CD4-positive, alpha-beta T cell (primary cell): ENCODE measurements at regions not wholly inside any gene's neighbourhood (a gene's known extent, or its start where the extent isn't known, plus 50 kb on each side); places are given as distances from the start of the nearest gene placed in this dataset.

Experiments
- ATAC-seq: fragments of 200-7000 bp; cut with Tn5 transposase; one replicate; pipeline ENCODE4 v1.10.0; 2022; ENCODE audit warnings: mild to moderate bottlenecking; ENCODE audit not compliant: poor library complexity
- CTCF ChIA-PET: fragments of 350-600 bp; sonication (Branson Sonifier 250); formaldehyde crosslinking; loops from one replicate; lab custom pipeline; 2021; ENCODE audit warnings: antibody characterized with exemption, inconsistent platforms; lab: Charles Lee
- POLR2A ChIA-PET: fragments of 350-600 bp; sonication (Branson Sonifier 250); formaldehyde crosslinking; loops from one replicate; lab custom pipeline; 2021; ENCODE audit warnings: antibody characterized with exemption, inconsistent platforms; lab: Charles Lee
- DNase-seq, 14 experiments: peaks; one replicate each; pipeline ENCODE4 v3.0.0-alpha.2; 2013 to 2020; ENCODE audit warnings: mixed read lengths in 2 of 14
- H3K27ac ChIP-seq, 2 donors: one replicate each; pipeline versions ENCODE4 v1.5.1 to v1.7.0; 2013; ENCODE audit warnings: low read length in 2 of 2, low read depth in 1 of 2, mild to moderate bottlenecking in 1 of 2
- H3K27me3 ChIP-seq, 2 experiments: 1 replicate in 1 of 2; 2 replicates in 1 of 2; pipeline versions ENCODE4 v1.6.1 to v1.7.0; 2013; ENCODE audit warnings: low read length in 2 of 2, control low read depth in 1 of 2, mild to moderate bottlenecking in 1 of 2, moderate library complexity in 1 of 2; ENCODE audit not compliant: insufficient read depth in 2 of 2, control insufficient read depth in 1 of 2
- H3K36me3 ChIP-seq: one replicate; pipeline ENCODE4 v1.6.1; 2013; ENCODE audit warnings: low read length, control low read depth; ENCODE audit not compliant: insufficient read depth
- H3K4me1 ChIP-seq: one replicate; pipeline ENCODE4 v1.6.1; 2013; ENCODE audit warnings: low read length, control low read depth; ENCODE audit not compliant: insufficient read depth
- H3K4me3 ChIP-seq: one replicate; pipeline ENCODE4 v1.5.1; 2013; ENCODE audit warnings: mild to moderate bottlenecking, low read length, moderate library complexity
- H3K9me3 ChIP-seq, 2 experiments: 1 replicate in 1 of 2; 2 replicates in 1 of 2; pipeline versions ENCODE4 v1.6.1 to v1.7.0; 2013; ENCODE audit warnings: low read length in 2 of 2, mild to moderate bottlenecking in 2 of 2, control low read depth in 1 of 2, moderate library complexity in 1 of 2; ENCODE audit not compliant: control insufficient read depth in 1 of 2, insufficient read depth in 1 of 2
- H3K27ac Mint-ChIP-seq: one replicate; pipeline ENCODE4 v1.8.0; 2020; ENCODE audit warnings: mixed read lengths
- H3K27me3 Mint-ChIP-seq: one replicate; pipeline ENCODE4 v1.8.0; 2021; ENCODE audit warnings: mixed read lengths
- H3K36me3 Mint-ChIP-seq: one replicate; pipeline ENCODE4 v1.8.0; 2021; ENCODE audit warnings: low read depth, mixed read lengths
- H3K4me1 Mint-ChIP-seq: one replicate; pipeline ENCODE4 v1.8.0; 2021; ENCODE audit warnings: low read depth, mixed read lengths
- H3K4me3 Mint-ChIP-seq: one replicate; pipeline ENCODE4 v1.8.0; 2020; ENCODE audit warnings: mild to moderate bottlenecking, mixed read lengths
- H3K9me3 Mint-ChIP-seq: one replicate; pipeline ENCODE4 v1.8.0; 2020; ENCODE audit warnings: mixed read lengths
- intact Hi-C, 2 experiments: fragments of 100-400 bp; cut with DNase I in 1 of 2; cut with micrococcal nuclease in 1 of 2; formaldehyde crosslinking; loops; one replicate each; pipeline versions ENCODE4 v1.15.1 to v1.9.0; 2023 to 2025; cut with DNase I, micrococcal nuclease
- TF ChIP-seq, protein P1 (sequence below): fragments of 200-600 bp; IDR thresholded peaks from one replicate; pipeline ENCODE4 v1.8.0; 2022; ENCODE audit warnings: antibody characterized with exemption, mild to moderate bottlenecking

DNA sequence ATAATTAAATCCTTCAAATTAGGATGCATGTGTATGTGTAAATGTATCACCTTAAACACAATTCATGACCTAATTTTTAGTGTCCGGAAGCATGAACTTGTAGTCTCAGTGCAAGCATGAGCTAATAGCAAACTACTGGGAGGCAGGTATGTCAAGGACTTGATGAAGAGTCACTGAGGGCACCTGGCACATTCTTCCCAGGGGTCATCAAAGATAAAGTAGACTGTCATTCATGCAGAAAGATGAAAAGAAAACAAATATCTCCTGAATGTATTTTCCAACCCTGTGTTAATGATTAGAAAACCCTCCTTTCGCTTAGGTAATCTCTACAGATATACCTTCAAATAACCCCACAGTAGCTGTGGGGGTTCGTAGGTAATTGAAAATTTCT lies 234.9 kb downstream of the SOCS6 start:
- Histone ChIP-seq H3K27me3 (no peaks in the 10 kb centered on the region), H3K27ac (no peak overlapping the region), H3K4me3 (no peak overlapping the region), H3K36me3 (no peaks in the 10 kb centered on the region), H3K9me3 (peaks cover 0 to 10% of the 10 kb centered on the region in 2 experiments), H3K4me1 (no peaks in the 10 kb centered on the region)
- ATAC-seq (no peak), DNase-seq (no peak)
- Mint-ChIP-seq H3K27ac (no peak overlapping the region), H3K36me3 (no peaks in the 10 kb centered on the region), H3K4me3 (no peak overlapping the region), H3K9me3 (peaks cover 4% of the 10 kb centered on the region), H3K4me1 (no peaks in the 10 kb centered on the region), H3K27me3 (no peaks in the 10 kb centered on the region)
- ChIA-PET CTCF (no interaction called here), POLR2A (no interaction called here)
- intact Hi-C loops: no loop called here
- TF ChIP-seq, protein P1, sequence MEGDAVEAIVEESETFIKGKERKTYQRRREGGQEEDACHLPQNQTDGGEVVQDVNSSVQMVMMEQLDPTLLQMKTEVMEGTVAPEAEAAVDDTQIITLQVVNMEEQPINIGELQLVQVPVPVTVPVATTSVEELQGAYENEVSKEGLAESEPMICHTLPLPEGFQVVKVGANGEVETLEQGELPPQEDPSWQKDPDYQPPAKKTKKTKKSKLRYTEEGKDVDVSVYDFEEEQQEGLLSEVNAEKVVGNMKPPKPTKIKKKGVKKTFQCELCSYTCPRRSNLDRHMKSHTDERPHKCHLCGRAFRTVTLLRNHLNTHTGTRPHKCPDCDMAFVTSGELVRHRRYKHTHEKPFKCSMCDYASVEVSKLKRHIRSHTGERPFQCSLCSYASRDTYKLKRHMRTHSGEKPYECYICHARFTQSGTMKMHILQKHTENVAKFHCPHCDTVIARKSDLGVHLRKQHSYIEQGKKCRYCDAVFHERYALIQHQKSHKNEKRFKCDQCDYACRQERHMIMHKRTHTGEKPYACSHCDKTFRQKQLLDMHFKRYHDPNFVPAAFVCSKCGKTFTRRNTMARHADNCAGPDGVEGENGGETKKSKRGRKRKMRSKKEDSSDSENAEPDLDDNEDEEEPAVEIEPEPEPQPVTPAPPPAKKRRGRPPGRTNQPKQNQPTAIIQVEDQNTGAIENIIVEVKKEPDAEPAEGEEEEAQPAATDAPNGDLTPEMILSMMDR: no peak

DNA sequence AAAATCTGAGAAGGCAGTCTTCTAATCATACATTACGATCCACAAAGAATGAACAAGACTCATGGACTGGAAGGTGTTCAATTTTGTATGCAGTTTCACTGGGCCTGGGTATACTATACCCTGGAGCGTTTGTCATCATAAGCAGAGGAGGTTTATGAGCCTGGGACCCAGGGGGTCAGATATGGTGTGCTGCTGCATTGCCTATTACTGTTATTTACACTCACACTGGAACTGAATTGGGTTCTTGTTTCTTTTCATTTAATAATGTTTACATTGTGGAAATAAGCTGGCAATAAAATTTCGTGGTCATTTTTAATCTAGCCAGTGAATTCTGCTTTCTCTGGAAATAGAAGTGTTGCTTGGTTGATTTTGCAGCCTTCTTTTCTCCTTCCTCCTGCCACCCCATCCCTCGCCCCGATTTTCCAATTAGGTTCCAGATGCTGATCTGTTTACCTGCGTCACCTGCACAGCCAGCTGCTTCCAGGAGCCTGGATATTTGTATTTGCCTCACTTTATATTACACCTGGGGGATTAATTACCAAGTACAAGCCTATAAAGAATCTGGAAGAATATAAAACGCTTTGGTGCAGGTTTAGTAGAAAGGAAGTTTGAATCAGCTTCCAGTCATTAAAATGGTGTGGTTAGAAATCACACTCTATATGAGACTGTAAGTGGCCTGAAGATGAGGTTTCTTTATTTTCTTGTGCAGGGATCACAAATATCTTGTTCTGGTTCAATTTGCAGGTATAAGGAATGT lies 234.4 kb downstream of the SOCS6 start:
- ATAC-seq (no peak), DNase-seq (no peak)
- no peak overlapping the region for H3K4me3 ChIP-seq
- TF ChIP-seq, protein P1: no peak
- H3K27me3 Mint-ChIP-seq: no peaks in the 10 kb centered on the region
- peaks cover 0 to 10% of the 10 kb centered on the region in 2 experiments for H3K9me3 ChIP-seq
- POLR2A ChIA-PET: no interaction called here
- H3K4me3 Mint-ChIP-seq: no peak overlapping the region
- no peaks in the 10 kb centered on the region for H3K4me1 ChIP-seq
- H3K36me3 Mint-ChIP-seq: no peaks in the 10 kb centered on the region
- no peak overlapping the region for H3K27ac Mint-ChIP-seq
- H3K36me3 ChIP-seq: no peaks in the 10 kb centered on the region
- H3K27me3 ChIP-seq: no peaks in the 10 kb centered on the region
- no peaks in the 10 kb centered on the region for H3K4me1 Mint-ChIP-seq
- H3K27ac ChIP-seq: no peak overlapping the region
- intact Hi-C loops: no loop called here
- CTCF ChIA-PET: no interaction called here
- peaks cover 4% of the 10 kb centered on the region for H3K9me3 Mint-ChIP-seq

DNA sequence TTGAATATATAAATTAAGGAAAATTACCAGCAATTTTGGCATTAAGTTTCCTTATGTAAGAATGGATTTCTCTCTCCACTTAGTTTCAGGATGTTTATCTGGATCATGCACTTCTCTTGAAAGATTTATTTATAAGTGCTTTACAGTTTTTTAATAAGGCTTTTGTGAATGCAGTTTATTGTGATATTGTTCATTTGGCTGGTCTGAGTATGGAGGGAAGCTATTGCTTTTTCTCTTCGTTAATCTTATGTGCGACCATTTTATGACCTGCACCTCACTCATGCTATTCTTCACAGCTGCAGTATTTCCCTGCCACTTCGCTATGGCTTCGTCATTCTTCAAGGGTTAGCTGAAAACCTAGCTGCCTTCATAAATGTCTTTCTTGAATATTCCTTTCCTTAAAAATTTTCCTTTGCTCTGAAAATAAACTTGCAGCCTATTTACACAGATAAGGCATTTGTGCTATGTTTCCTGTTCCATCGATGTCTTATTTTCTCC lies 233.4 kb downstream of the SOCS6 start:
- no peaks in the 10 kb centered on the region for H3K4me1 Mint-ChIP-seq
- H3K9me3 ChIP-seq: peaks cover 0 to 3% of the 10 kb centered on the region in 2 experiments
- H3K4me3 ChIP-seq: no peak overlapping the region
- CTCF ChIA-PET: no interaction called here
- no peaks in the 10 kb centered on the region for H3K27me3 Mint-ChIP-seq
- no peaks in the 10 kb centered on the region for H3K36me3 Mint-ChIP-seq
- H3K36me3 ChIP-seq: no peaks in the 10 kb centered on the region
- DNase-seq: no peak
- H3K27ac ChIP-seq: no peak overlapping the region
- H3K4me3 Mint-ChIP-seq: no peak overlapping the region
- H3K27me3 ChIP-seq: no peaks in the 10 kb centered on the region
- intact Hi-C loops: no loop called here
- TF ChIP-seq, protein P1: no peak
- H3K4me1 ChIP-seq: no peaks in the 10 kb centered on the region
- ATAC-seq: no peak
- peaks cover 4% of the 10 kb centered on the region for H3K9me3 Mint-ChIP-seq
- POLR2A ChIA-PET: no interaction called here
- H3K27ac Mint-ChIP-seq: no peak overlapping the region
